ENCODE measurements at regions not wholly inside any gene's neighbourhood (a gene's known extent, or its start where the extent isn't known, plus 50 kb on each side); places are given as distances from the start of the nearest gene placed in this dataset.

GRCh38 chr13:86377451-86377850 is 578.2 kb upstream of the SLITRK6 start:
- in situ Hi-C loops (cut with MboI; ENCODE audit: low pct_unique_long_range_greater_than_20kb, low sequenced_read_pairs, unreplicated experiment), result no loop called here
- DNase-seq (ENCODE audit: low spot score), result no peak
- TF ChIP-seq CTCF (IDR thresholded peaks at IDR 0.05; ENCODE audit: extremely low read depth, insufficient read depth, missing control alignments), result no peak

GRCh38 chr13:86378628-86379027 is 579.4 kb upstream of the SLITRK6 start:
- in situ Hi-C loops (cut with MboI; ENCODE audit: low pct_unique_long_range_greater_than_20kb, low sequenced_read_pairs, unreplicated experiment), result no loop called here
- no peak for TF ChIP-seq CTCF (IDR thresholded peaks at IDR 0.05; ENCODE audit: extremely low read depth, insufficient read depth, missing control alignments)
- DNase-seq (ENCODE audit: low spot score), result no peak

GRCh38 chr13:86383151-86383550 is 583.9 kb upstream of the SLITRK6 start:
- in situ Hi-C loops (cut with MboI; ENCODE audit: low pct_unique_long_range_greater_than_20kb, low sequenced_read_pairs, unreplicated experiment), result no loop called here
- no peak for DNase-seq (ENCODE audit: low spot score)
- TF ChIP-seq CTCF (IDR thresholded peaks at IDR 0.05; ENCODE audit: extremely low read depth, insufficient read depth, missing control alignments), result no peak

- no peak for DNase-seq (ENCODE audit: low spot score)
- in situ Hi-C loops (cut with MboI; ENCODE audit: low pct_unique_long_range_greater_than_20kb, low sequenced_read_pairs, unreplicated experiment), result no loop called here
- TF ChIP-seq CTCF (IDR thresholded peaks at IDR 0.05; ENCODE audit: extremely low read depth, insufficient read depth, missing control alignments), result no peak
Observed at GRCh38 chr13:86383561-86383960, 584.3 kb upstream of the SLITRK6 start.

GRCh38 chr13:86397635-86398034 is 598.4 kb upstream of the SLITRK6 start:
- in situ Hi-C loops (cut with MboI; ENCODE audit: low pct_unique_long_range_greater_than_20kb, low sequenced_read_pairs, unreplicated experiment), result no loop called here
- no peak for DNase-seq (ENCODE audit: low spot score)
- no peak for TF ChIP-seq CTCF (IDR thresholded peaks at IDR 0.05; ENCODE audit: extremely low read depth, insufficient read depth, missing control alignments)

- no peak for DNase-seq (ENCODE audit: low spot score)
- in situ Hi-C loops (cut with MboI; ENCODE audit: low pct_unique_long_range_greater_than_20kb, low sequenced_read_pairs, unreplicated experiment), result no loop called here
- TF ChIP-seq CTCF (IDR thresholded peaks at IDR 0.05; ENCODE audit: extremely low read depth, insufficient read depth, missing control alignments), result no peak
Observed at GRCh38 chr13:86399572-86399971, 600.4 kb upstream of the SLITRK6 start.

- TF ChIP-seq CTCF (IDR thresholded peaks at IDR 0.05; ENCODE audit: extremely low read depth, insufficient read depth, missing control alignments), result no peak
- no peak for DNase-seq (ENCODE audit: low spot score)
- in situ Hi-C loops (cut with MboI; ENCODE audit: low pct_unique_long_range_greater_than_20kb, low sequenced_read_pairs, unreplicated experiment), result no loop called here
Observed at GRCh38 chr13:86402500-86402899, 603.3 kb upstream of the SLITRK6 start.

Data from GM13977 (cell line).